ENCODE measurements at regions not wholly inside any gene's neighbourhood (a gene's known extent, or its start where the extent isn't known, plus 50 kb on each side); places are given as distances from the start of the nearest gene placed in this dataset.

- TF ChIP-seq IRF5 (IDR thresholded peaks at IDR 0.05; ENCODE audit: borderline replicate concordance) (no peak), KAT2A (conservative IDR thresholded peaks at IDR 0.05; ENCODE audit: control insufficient read depth, low read depth, low read length) (no peak), BMI1 (IDR thresholded peaks at IDR 0.05; ENCODE audit: borderline replicate concordance) (no peak), TAF1 (IDR thresholded peaks at IDR 0.05; ENCODE audit: borderline replicate concordance, low read depth, low read length) (no peak), NR2C2 (IDR thresholded peaks at IDR 0.05; ENCODE audit: borderline replicate concordance, control insufficient read depth, insufficient read length, low read depth) (no peak), ZSCAN29 (IDR thresholded peaks at IDR 0.05) (no peak), FOXM1 (IDR thresholded peaks at IDR 0.05; ENCODE audit: low read depth, low read length) (no peak), CREB1 (IDR thresholded peaks at IDR 0.05; ENCODE audit: low read depth) (no peak), MXI1 (IDR thresholded peaks at IDR 0.05; ENCODE audit: low read depth, low read length) (no peak), SIX5 (IDR thresholded peaks at IDR 0.05; ENCODE audit: low read depth, low read length, severe bottlenecking) (no peak), CEBPZ (IDR thresholded peaks at IDR 0.05; ENCODE audit: low read depth, low read length) (no peak), ATF2 (IDR thresholded peaks at IDR 0.05; ENCODE audit: low read length) (no peak), HDAC6 (IDR thresholded peaks at IDR 0.05; ENCODE audit: unreplicated experiment) (no peak)
Observed at GRCh38 chr3:187841560-187841959, 96.3 kb upstream of the BCL6 start (continued).
